SU-DHL-6 (cell line): ENCODE measurements at regions not wholly inside any gene's neighbourhood (a gene's known extent, or its start where the extent isn't known, plus 50 kb on each side); places are given as distances from the start of the nearest gene placed in this dataset.

Source experiments
- H2AFZ ChIP-seq: fragments of 200-600 bp; sonication (generic); 2 replicates; pipeline ENCODE4 v1.6.1; 2014; ENCODE audit warnings: low read depth, mild to moderate bottlenecking, moderate library complexity, mixed read lengths, antibody characterized with exemption, low read length; ENCODE audit not compliant: severe bottlenecking
- H3F3A ChIP-seq: fragments of 200-600 bp; shearing (Covaris generic); 2 replicates; pipeline ENCODE4 v1.6.0; 2016; ENCODE audit warnings: antibody characterized with exemption, mild to moderate bottlenecking; ENCODE audit not compliant: insufficient read depth
- H3K27ac ChIP-seq: fragments of 200-600 bp; sonication (generic); 2 replicates; pipeline ENCODE4 v1.5.1; 2016; ENCODE audit warnings: low read depth, mild to moderate bottlenecking, low read length, moderate library complexity, mixed read lengths
- H3K27me3 ChIP-seq: fragments of 200-600 bp; sonication (generic), shearing (Covaris generic); 2 replicates; pipeline ENCODE4 v1.6.0; 2014; ENCODE audit warnings: mild to moderate bottlenecking, low read length
- H3K36me3 ChIP-seq: fragments of 200-600 bp; sonication (generic); 2 replicates; pipeline ENCODE4 v1.6.1; 2014; ENCODE audit warnings: mild to moderate bottlenecking, low read length, mixed read lengths
- H3K4me2 ChIP-seq: fragments of 300-600, 200-600 bp; shearing (Covaris generic), sonication (generic); 2 replicates; pipeline ENCODE4 v1.6.0; 2014; ENCODE audit warnings: low read length, low read depth, mild to moderate bottlenecking; ENCODE audit not compliant: poor library complexity, severe bottlenecking
- H3K4me3 ChIP-seq: fragments of 200-600 bp; sonication (generic); 2 replicates; pipeline ENCODE4 v1.5.1; 2014; ENCODE audit warnings: antibody characterized with exemption, low read length, mild to moderate bottlenecking, mixed read lengths; ENCODE audit not compliant: insufficient read depth, poor library complexity, severe bottlenecking
- H3K79me2 ChIP-seq: fragments of 200-600 bp; sonication (generic); 2 replicates; pipeline ENCODE4 v1.6.1; 2014; ENCODE audit warnings: mild to moderate bottlenecking, low read length, moderate library complexity; ENCODE audit not compliant: insufficient read depth
- H3K9ac ChIP-seq: fragments of 200-600 bp; sonication (generic); 2 replicates; pipeline ENCODE4 v1.7.0; 2014; ENCODE audit warnings: mild to moderate bottlenecking, low read length
- H3K9me2 ChIP-seq: fragments of 200-600 bp; sonication (generic); replicated peaks from 2 replicates; pipeline ENCODE4 v1.6.1; 2014; ENCODE audit warnings: low read length; ENCODE audit not compliant: insufficient read depth
- H3K9me3 ChIP-seq: fragments of 200-600 bp; sonication (generic); 2 replicates; pipeline ENCODE4 v1.6.1; 2014; ENCODE audit warnings: low read length, mixed read lengths; ENCODE audit not compliant: insufficient read depth
- H4K20me1 ChIP-seq: fragments of 200-600 bp; sonication (generic); 2 replicates; pipeline ENCODE4 v1.6.1; 2014; ENCODE audit warnings: low read depth, mild to moderate bottlenecking, antibody characterized with exemption, low read length, moderate library complexity, mixed read lengths
- EZH2phosphoT487 ChIP-seq: fragments of 200-600 bp; sonication (generic), shearing (Covaris generic); conservative IDR thresholded peaks from 2 replicates; pipeline ENCODE4 v1.6.1; 2018; ENCODE audit warnings: mild to moderate bottlenecking, antibody characterized with exemption, low read length, moderate library complexity, mixed read lengths
- TF ChIP-seq, protein P1 (sequence below): fragments of 200-600 bp; sonication (generic); IDR thresholded peaks from one replicate; pipeline ENCODE4 v1.5.1; 2017; ENCODE audit warnings: antibody characterized with exemption, mild to moderate bottlenecking, low read length, moderate library complexity; ENCODE audit not compliant: insufficient read depth, poor library complexity, severe bottlenecking

- no peak overlapping the region for H3K9ac ChIP-seq
- H4K20me1 ChIP-seq: no peaks in the 10 kb centered on the region
- no peaks in the 10 kb centered on the region for H3F3A ChIP-seq
- no peaks in the 10 kb centered on the region for H3K36me3 ChIP-seq
- H3K4me3 ChIP-seq: no peak overlapping the region
- H3K79me2 ChIP-seq: no peaks in the 10 kb centered on the region
- no peak overlapping the region for H2AFZ ChIP-seq
- no peaks in the 10 kb centered on the region for H3K9me3 ChIP-seq
- TF ChIP-seq, protein P1, sequence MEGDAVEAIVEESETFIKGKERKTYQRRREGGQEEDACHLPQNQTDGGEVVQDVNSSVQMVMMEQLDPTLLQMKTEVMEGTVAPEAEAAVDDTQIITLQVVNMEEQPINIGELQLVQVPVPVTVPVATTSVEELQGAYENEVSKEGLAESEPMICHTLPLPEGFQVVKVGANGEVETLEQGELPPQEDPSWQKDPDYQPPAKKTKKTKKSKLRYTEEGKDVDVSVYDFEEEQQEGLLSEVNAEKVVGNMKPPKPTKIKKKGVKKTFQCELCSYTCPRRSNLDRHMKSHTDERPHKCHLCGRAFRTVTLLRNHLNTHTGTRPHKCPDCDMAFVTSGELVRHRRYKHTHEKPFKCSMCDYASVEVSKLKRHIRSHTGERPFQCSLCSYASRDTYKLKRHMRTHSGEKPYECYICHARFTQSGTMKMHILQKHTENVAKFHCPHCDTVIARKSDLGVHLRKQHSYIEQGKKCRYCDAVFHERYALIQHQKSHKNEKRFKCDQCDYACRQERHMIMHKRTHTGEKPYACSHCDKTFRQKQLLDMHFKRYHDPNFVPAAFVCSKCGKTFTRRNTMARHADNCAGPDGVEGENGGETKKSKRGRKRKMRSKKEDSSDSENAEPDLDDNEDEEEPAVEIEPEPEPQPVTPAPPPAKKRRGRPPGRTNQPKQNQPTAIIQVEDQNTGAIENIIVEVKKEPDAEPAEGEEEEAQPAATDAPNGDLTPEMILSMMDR: no peak
- TF ChIP-seq EZH2phosphoT487: no peak
- H3K27ac ChIP-seq: no peak overlapping the region
- no peaks in the 10 kb centered on the region for H3K27me3 ChIP-seq
- no peaks in the 10 kb centered on the region for H3K9me2 ChIP-seq
- H3K4me2 ChIP-seq: no peak overlapping the region
Measured at GRCh38 chr2:196473617-196474016, 165.9 kb upstream of the CCDC150 start.

- no peak overlapping the region for H3K27ac ChIP-seq
- H3K79me2 ChIP-seq: no peaks in the 10 kb centered on the region
- no peak overlapping the region for H3K4me3 ChIP-seq
- H3K9me2 ChIP-seq: no peaks in the 10 kb centered on the region
- no peak overlapping the region for H2AFZ ChIP-seq
- H3F3A ChIP-seq: no peaks in the 10 kb centered on the region
- no peaks in the 10 kb centered on the region for H3K36me3 ChIP-seq
- H3K27me3 ChIP-seq: no peaks in the 10 kb centered on the region
- no peaks in the 10 kb centered on the region for H3K9me3 ChIP-seq
- H3K4me2 ChIP-seq: no peak overlapping the region
- H4K20me1 ChIP-seq: no peaks in the 10 kb centered on the region
- no peak overlapping the region for H3K9ac ChIP-seq
- TF ChIP-seq, protein P1: no peak
- TF ChIP-seq EZH2phosphoT487: no peak
Measured at GRCh38 chr2:196475611-196476010, 163.9 kb upstream of the CCDC150 start.

- no peak for TF ChIP-seq EZH2phosphoT487
- TF ChIP-seq, protein P1: no peak
- no peaks in the 10 kb centered on the region for H4K20me1 ChIP-seq
- H3K4me2 ChIP-seq: no peak overlapping the region
- no peak overlapping the region for H2AFZ ChIP-seq
- H3K4me3 ChIP-seq: no peak overlapping the region
- no peak overlapping the region for H3K9ac ChIP-seq
- H3K27me3 ChIP-seq: no peaks in the 10 kb centered on the region
- H3K9me2 ChIP-seq: no peaks in the 10 kb centered on the region
- H3K9me3 ChIP-seq: no peaks in the 10 kb centered on the region
- H3F3A ChIP-seq: no peaks in the 10 kb centered on the region
- H3K36me3 ChIP-seq: no peaks in the 10 kb centered on the region
- H3K27ac ChIP-seq: no peak overlapping the region
- H3K79me2 ChIP-seq: no peaks in the 10 kb centered on the region
Measured at GRCh38 chr2:196478588-196478987, 160.9 kb upstream of the CCDC150 start.

DNA sequence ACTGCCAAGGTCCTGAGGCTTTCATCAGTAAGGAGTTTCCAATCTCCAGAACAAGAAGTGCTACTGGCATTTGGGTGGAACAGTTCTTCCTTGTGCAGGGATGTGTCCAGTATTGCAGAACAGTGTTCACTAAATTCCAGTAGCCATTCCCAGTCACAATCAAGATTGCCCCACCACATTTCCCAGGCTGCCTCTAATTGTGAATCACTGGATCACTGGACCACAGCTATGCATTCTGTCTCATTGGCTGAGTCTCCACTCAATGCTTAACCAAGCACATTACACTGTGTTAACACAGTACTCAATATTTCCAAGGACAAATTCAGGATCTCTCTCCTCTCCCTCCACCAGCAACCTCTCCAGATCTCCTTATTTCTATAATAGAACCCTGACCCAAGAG lies 160.2 kb upstream of the CCDC150 start:
- Histone ChIP-seq H3F3A (no peaks in the 10 kb centered on the region), H2AFZ (no peak overlapping the region), H3K4me2 (no peak overlapping the region), H3K9me2 (no peaks in the 10 kb centered on the region), H3K27ac (no peak overlapping the region), H3K27me3 (no peaks in the 10 kb centered on the region), H3K36me3 (no peaks in the 10 kb centered on the region), H3K4me3 (no peak overlapping the region), H3K79me2 (no peaks in the 10 kb centered on the region), H3K9ac (no peak overlapping the region), H3K9me3 (no peaks in the 10 kb centered on the region), H4K20me1 (no peaks in the 10 kb centered on the region)
- TF ChIP-seq, protein P1: no peak
- TF ChIP-seq EZH2phosphoT487: no peak
